ENCODE measurements at regions not wholly inside any gene's neighbourhood (a gene's known extent, or its start where the extent isn't known, plus 50 kb on each side); places are given as distances from the start of the nearest gene placed in this dataset.
A peak's percentile ranks its signal among the peaks of the same experiment; 100 is the strongest.

- Histone ChIP-seq H4K20me1 (ENCODE audit: insufficient read depth, low read length) (no peaks in the 10 kb centered on the region), H3K4me3 (ENCODE audit: insufficient read depth, low read length) (no peak overlapping the region), H3K9me3 (ENCODE audit: low read depth, low read length) (no peaks in the 10 kb centered on the region), H3K79me2 (ENCODE audit: insufficient read depth, low read length) (no peaks in the 10 kb centered on the region), H3K4me1 (ENCODE audit: insufficient read depth, low read length) (no peaks in the 10 kb centered on the region), H3K27ac (ENCODE audit: low read depth, low read length) (no peak overlapping the region), H3K36me3 (ENCODE audit: insufficient read depth, low read length) (no peaks in the 10 kb centered on the region), H2AFZ (ENCODE audit: low read length) (no peak overlapping the region), H3K4me2 (ENCODE audit: insufficient read depth, low read length) (no peak overlapping the region), H3K27me3 (ENCODE audit: insufficient read depth, low read length) (no peaks in the 10 kb centered on the region)
- TF ChIP-seq, protein P1, sequence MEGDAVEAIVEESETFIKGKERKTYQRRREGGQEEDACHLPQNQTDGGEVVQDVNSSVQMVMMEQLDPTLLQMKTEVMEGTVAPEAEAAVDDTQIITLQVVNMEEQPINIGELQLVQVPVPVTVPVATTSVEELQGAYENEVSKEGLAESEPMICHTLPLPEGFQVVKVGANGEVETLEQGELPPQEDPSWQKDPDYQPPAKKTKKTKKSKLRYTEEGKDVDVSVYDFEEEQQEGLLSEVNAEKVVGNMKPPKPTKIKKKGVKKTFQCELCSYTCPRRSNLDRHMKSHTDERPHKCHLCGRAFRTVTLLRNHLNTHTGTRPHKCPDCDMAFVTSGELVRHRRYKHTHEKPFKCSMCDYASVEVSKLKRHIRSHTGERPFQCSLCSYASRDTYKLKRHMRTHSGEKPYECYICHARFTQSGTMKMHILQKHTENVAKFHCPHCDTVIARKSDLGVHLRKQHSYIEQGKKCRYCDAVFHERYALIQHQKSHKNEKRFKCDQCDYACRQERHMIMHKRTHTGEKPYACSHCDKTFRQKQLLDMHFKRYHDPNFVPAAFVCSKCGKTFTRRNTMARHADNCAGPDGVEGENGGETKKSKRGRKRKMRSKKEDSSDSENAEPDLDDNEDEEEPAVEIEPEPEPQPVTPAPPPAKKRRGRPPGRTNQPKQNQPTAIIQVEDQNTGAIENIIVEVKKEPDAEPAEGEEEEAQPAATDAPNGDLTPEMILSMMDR (IDR thresholded peaks at IDR 0.05; ENCODE audit: extremely low read depth, low read depth, low read length), result no peak
- DNase-seq (ENCODE audit: insufficient read length, low spot score, missing footprints), result no peak
Measured at GRCh38 chr6:127019828-127020227, 98.6 kb upstream of the RSPO3 start.

DNA sequence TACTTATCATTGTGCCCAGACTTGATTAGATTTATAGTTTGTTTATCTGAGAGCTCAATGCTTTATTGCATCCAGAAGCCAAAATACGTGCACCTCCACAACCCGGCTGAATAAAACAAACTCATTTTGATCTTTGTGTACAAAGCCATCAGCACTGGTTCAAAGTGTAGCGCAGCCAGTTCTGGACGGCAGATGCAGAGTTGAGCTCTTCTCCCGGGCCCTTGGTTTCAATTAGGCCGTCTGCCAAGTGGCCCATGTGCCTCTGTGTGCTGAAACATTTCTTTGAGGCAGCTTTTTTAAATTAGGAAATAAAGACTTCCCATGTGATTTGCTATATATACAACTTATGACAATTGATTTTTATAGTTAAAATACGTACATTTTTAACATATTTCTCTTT is 96.2 kb upstream of the RSPO3 start:
- Histone ChIP-seq H2AFZ (ENCODE audit: low read length) (no peak overlapping the region), H3K4me2 (ENCODE audit: insufficient read depth, low read length) (no peak overlapping the region), H3K9me3 (ENCODE audit: low read depth, low read length) (no peaks in the 10 kb centered on the region), H3K27me3 (ENCODE audit: insufficient read depth, low read length) (no peaks in the 10 kb centered on the region), H3K4me3 (ENCODE audit: insufficient read depth, low read length) (no peak overlapping the region), H3K4me1 (ENCODE audit: insufficient read depth, low read length) (no peaks in the 10 kb centered on the region), H3K27ac (ENCODE audit: low read depth, low read length) (no peak overlapping the region), H3K79me2 (ENCODE audit: insufficient read depth, low read length) (no peaks in the 10 kb centered on the region), H3K36me3 (ENCODE audit: insufficient read depth, low read length) (no peaks in the 10 kb centered on the region), H4K20me1 (ENCODE audit: insufficient read depth, low read length) (no peaks in the 10 kb centered on the region)
- no peak for DNase-seq (ENCODE audit: insufficient read length, low spot score, missing footprints)
- TF ChIP-seq, protein P1 (IDR thresholded peaks at IDR 0.05; ENCODE audit: extremely low read depth, low read depth, low read length), result no peak

DNA sequence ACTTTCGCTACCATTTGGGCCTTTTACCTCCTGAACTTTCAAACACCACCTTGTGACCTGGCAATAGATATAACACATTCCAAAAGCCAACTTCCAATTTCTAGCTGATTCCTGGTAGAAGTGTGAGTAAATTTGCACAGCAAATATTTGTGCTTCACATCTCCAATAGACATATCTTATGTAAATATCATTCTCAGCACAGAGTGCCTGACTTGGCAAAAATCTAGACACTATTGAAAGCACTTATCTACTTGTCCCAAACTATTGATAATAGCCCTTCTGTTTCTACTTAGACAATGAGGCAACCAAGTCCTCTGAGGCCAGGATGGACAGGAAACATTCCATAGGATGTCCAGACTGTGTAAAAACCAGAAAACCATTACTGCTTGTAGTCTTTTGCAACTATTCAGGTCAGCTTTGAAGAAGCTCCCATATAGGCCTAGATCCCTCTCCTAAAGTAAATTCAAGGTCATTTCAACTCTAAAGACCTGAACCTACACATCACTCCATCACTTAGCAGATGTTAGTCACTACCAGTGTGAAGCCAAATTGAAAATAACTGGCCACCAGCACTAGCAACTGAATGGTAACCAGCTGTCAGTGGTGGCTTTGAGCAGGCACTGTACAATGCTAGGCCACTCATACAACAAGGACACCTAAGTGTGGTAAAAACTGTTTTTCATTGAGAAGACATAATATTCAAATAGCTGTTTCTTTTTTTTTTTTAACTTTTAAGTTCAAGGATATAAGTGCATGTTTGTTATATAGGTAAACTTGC is 95.3 kb upstream of the RSPO3 start:
- Histone ChIP-seq H3K27ac (ENCODE audit: low read depth, low read length) (no peak overlapping the region), H4K20me1 (ENCODE audit: insufficient read depth, low read length) (no peaks in the 10 kb centered on the region), H3K4me1 (ENCODE audit: insufficient read depth, low read length) (no peaks in the 10 kb centered on the region), H3K27me3 (ENCODE audit: insufficient read depth, low read length) (no peaks in the 10 kb centered on the region), H3K4me3 (ENCODE audit: insufficient read depth, low read length) (no peak overlapping the region), H3K9me3 (ENCODE audit: low read depth, low read length) (no peaks in the 10 kb centered on the region), H3K79me2 (ENCODE audit: insufficient read depth, low read length) (no peaks in the 10 kb centered on the region), H3K36me3 (ENCODE audit: insufficient read depth, low read length) (no peaks in the 10 kb centered on the region), H3K4me2 (ENCODE audit: insufficient read depth, low read length) (no peak overlapping the region), H2AFZ (ENCODE audit: low read length) (no peak overlapping the region)
- TF ChIP-seq, protein P1 (IDR thresholded peaks at IDR 0.05; ENCODE audit: extremely low read depth, low read depth, low read length), result no peak
- no peak for DNase-seq (ENCODE audit: insufficient read length, low spot score, missing footprints)

GRCh38 chr6:127026247-127026646 is 92.2 kb upstream of the RSPO3 start:
- Histone ChIP-seq H3K4me3 (ENCODE audit: insufficient read depth, low read length) (no peak overlapping the region), H4K20me1 (ENCODE audit: insufficient read depth, low read length) (no peaks in the 10 kb centered on the region), H3K27ac (ENCODE audit: low read depth, low read length) (no peak overlapping the region), H2AFZ (ENCODE audit: low read length) (no peak overlapping the region), H3K27me3 (ENCODE audit: insufficient read depth, low read length) (no peaks in the 10 kb centered on the region), H3K79me2 (ENCODE audit: insufficient read depth, low read length) (no peaks in the 10 kb centered on the region), H3K9me3 (ENCODE audit: low read depth, low read length) (no peaks in the 10 kb centered on the region), H3K4me2 (ENCODE audit: insufficient read depth, low read length) (no peak overlapping the region), H3K4me1 (ENCODE audit: insufficient read depth, low read length) (no peaks in the 10 kb centered on the region), H3K36me3 (ENCODE audit: insufficient read depth, low read length) (no peaks in the 10 kb centered on the region)
- peak; percentile 47 for DNase-seq (ENCODE audit: insufficient read length, low spot score, missing footprints)
- TF ChIP-seq, protein P1 (IDR thresholded peaks at IDR 0.05; ENCODE audit: extremely low read depth, low read depth, low read length), result no peak

Data from osteoblast (primary cell).